SK-N-SH (cell line): ENCODE measurements at regions not wholly inside any gene's neighbourhood (a gene's known extent, or its start where the extent isn't known, plus 50 kb on each side); places are given as distances from the start of the nearest gene placed in this dataset.

ENCODE experiments used
- EP300 ChIP-seq, 2 experiments: IDR thresholded peaks; 2 replicates each; pipeline versions ENCODE4 v1.4.0 to v1.6.1; 2012; ENCODE audit warnings: borderline replicate concordance in 1 of 2, low read depth in 1 of 2, low read length in 1 of 2
- FOXJ3 ChIP-seq: sonication (generic); formaldehyde crosslinking; IDR thresholded peaks from 2 replicates; pipeline ENCODE4 v1.5.1; 2020; ENCODE audit warnings: mild to moderate bottlenecking, missing genetic modification reagents
- NRF1 ChIP-seq: IDR thresholded peaks from 2 replicates; pipeline ENCODE4 v1.6.1; 2012; ENCODE audit warnings: low read depth, mild to moderate bottlenecking, low read length
- POLR2AphosphoS5 ChIP-seq: IDR thresholded peaks from 2 replicates; pipeline ENCODE4 v1.6.1; 2012; ENCODE audit warnings: low read depth, low read length
- YY1 ChIP-seq: IDR thresholded peaks from 2 replicates; pipeline ENCODE4 v1.4.0; 2012; ENCODE audit warnings: low read depth, mild to moderate bottlenecking
- TF ChIP-seq, protein P1 (sequence below): fragments of 200-600 bp; sonication (generic); IDR thresholded peaks from 2 replicates; pipeline ENCODE4 v1.6.1; 2017; ENCODE audit warnings: antibody characterized with exemption, mild to moderate bottlenecking, moderate library complexity
- TF ChIP-seq, protein P2 (sequence below): IDR thresholded peaks from 2 replicates; pipeline ENCODE4 v1.4.0; 2012; ENCODE audit warnings: low read depth
- TF ChIP-seq, protein P3 (sequence below): IDR thresholded peaks from 2 replicates; pipeline ENCODE4; 2012

DNA sequence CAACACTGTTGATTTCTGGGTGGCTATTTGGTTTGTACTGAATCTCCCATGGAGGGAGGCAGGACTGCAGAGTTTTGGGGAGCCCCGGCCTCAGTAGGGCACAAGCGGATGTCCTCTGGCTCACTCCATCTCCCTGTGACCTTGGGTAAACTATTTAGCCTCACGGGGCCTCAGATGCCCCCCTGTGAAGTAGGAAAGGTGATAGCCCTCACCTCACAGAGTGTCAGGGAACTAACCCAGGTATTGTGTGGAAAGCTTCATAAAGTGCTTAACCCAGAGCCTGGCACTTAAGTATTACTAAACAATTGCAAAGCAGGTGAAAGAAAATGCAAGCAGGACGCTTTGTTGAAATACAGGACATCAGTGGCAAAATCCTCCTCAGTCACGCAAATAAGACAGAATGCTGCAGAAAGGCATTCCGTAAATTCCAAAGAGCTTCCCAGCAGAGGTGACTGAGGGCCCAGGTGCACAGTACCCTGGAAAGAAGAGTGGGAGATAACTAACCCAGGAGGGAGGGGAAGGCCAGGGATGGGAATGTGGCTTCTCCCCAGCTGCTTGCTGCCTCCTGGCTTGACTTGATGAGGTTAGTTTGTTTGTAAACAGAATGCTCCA lies 436.3 kb downstream of the PRDM2 start:
- TF ChIP-seq, protein P1, sequence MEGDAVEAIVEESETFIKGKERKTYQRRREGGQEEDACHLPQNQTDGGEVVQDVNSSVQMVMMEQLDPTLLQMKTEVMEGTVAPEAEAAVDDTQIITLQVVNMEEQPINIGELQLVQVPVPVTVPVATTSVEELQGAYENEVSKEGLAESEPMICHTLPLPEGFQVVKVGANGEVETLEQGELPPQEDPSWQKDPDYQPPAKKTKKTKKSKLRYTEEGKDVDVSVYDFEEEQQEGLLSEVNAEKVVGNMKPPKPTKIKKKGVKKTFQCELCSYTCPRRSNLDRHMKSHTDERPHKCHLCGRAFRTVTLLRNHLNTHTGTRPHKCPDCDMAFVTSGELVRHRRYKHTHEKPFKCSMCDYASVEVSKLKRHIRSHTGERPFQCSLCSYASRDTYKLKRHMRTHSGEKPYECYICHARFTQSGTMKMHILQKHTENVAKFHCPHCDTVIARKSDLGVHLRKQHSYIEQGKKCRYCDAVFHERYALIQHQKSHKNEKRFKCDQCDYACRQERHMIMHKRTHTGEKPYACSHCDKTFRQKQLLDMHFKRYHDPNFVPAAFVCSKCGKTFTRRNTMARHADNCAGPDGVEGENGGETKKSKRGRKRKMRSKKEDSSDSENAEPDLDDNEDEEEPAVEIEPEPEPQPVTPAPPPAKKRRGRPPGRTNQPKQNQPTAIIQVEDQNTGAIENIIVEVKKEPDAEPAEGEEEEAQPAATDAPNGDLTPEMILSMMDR, result no peak
- TF ChIP-seq EP300 (IDR thresholded peaks at IDR 0.05; ENCODE audit: borderline replicate concordance in 1 of 2, low read depth in 1 of 2, low read length in 1 of 2), result no peak
- TF ChIP-seq, protein P2, sequence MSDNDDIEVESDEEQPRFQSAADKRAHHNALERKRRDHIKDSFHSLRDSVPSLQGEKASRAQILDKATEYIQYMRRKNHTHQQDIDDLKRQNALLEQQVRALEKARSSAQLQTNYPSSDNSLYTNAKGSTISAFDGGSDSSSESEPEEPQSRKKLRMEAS, result no peak
- TF ChIP-seq, protein P3, sequence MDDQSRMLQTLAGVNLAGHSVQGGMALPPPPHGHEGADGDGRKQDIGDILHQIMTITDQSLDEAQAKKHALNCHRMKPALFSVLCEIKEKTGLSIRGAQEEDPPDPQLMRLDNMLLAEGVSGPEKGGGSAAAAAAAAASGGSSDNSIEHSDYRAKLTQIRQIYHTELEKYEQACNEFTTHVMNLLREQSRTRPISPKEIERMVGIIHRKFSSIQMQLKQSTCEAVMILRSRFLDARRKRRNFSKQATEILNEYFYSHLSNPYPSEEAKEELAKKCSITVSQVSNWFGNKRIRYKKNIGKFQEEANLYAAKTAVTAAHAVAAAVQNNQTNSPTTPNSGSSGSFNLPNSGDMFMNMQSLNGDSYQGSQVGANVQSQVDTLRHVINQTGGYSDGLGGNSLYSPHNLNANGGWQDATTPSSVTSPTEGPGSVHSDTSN, result no peak
- TF ChIP-seq FOXJ3 (CRISPR knock-in tag), result no peak
- no peak for TF ChIP-seq POLR2AphosphoS5
- TF ChIP-seq YY1, result no peak
- TF ChIP-seq NRF1, result no peak
